HG02870 (cell line): ENCODE measurements at regions not wholly inside any gene's neighbourhood (a gene's known extent, or its start where the extent isn't known, plus 50 kb on each side); places are given as distances from the start of the nearest gene placed in this dataset.

Experiments
- ATAC-seq: cut with Tn5 transposase; IDR thresholded peaks from one replicate; pipeline ENCODE4 v1.9.1; 2021; ENCODE audit warnings: mild to moderate bottlenecking, moderate library complexity; ENCODE audit not compliant: unreplicated experiment

GRCh38 chr6:50214937-50215336 lies 165.2 kb upstream of the DEFB112 start:
- no peak for ATAC-seq

GRCh38 chr6:50217841-50218240 lies 168.1 kb upstream of the DEFB112 start:
- no peak for ATAC-seq

GRCh38 chr6:50236164-50236563 lies 186.4 kb upstream of the DEFB112 start:
- no peak for ATAC-seq

GRCh38 chr6:50239853-50240252 lies 190.1 kb upstream of the DEFB112 start:
- no peak for ATAC-seq

GRCh38 chr6:50240986-50241385 lies 191.3 kb upstream of the DEFB112 start:
- ATAC-seq, result no peak

- ATAC-seq, result no peak
These were observed 199.8 kb upstream of the DEFB112 start for GRCh38 chr6:50249493-50249892.

- ATAC-seq, result no peak
These were observed 207.6 kb upstream of the DEFB112 start for GRCh38 chr6:50257322-50257721.

GRCh38 chr6:50259903-50260302 lies 210.2 kb upstream of the DEFB112 start:
- no peak for ATAC-seq

GRCh38 chr6:50264995-50265571 lies 215.4 kb upstream of the DEFB112 start:
- ATAC-seq, result no peak

GRCh38 chr6:50270415-50270814 lies 220.7 kb upstream of the DEFB112 start:
- ATAC-seq, result no peak

GRCh38 chr6:50271266-50271665 lies 221.5 kb upstream of the DEFB112 start:
- ATAC-seq, result no peak

- ATAC-seq, result no peak
These were observed 222.1 kb upstream of the DEFB112 start for GRCh38 chr6:50271817-50272216.

GRCh38 chr6:50272611-50273010 lies 222.9 kb upstream of the DEFB112 start:
- ATAC-seq, result no peak

GRCh38 chr6:50276771-50277261 lies 227.1 kb upstream of the DEFB112 start:
- ATAC-seq, result no peak

GRCh38 chr6:50277774-50278173 lies 228.0 kb upstream of the DEFB112 start:
- no peak for ATAC-seq

- no peak for ATAC-seq
These were observed 228.9 kb upstream of the DEFB112 start for GRCh38 chr6:50278663-50279062.

GRCh38 chr6:50285735-50286134 lies 236.0 kb upstream of the DEFB112 start:
- ATAC-seq, result no peak

- ATAC-seq, result no peak
These were observed 238.5 kb upstream of the DEFB112 start for GRCh38 chr6:50288241-50288640.

GRCh38 chr6:50288881-50289280 lies 239.2 kb upstream of the DEFB112 start:
- no peak for ATAC-seq

GRCh38 chr6:50289366-50289765 lies 239.6 kb upstream of the DEFB112 start:
- no peak for ATAC-seq

GRCh38 chr6:50301307-50301706 lies 251.6 kb upstream of the DEFB112 start:
- no peak for ATAC-seq

- no peak for ATAC-seq
These were observed 255.9 kb upstream of the DEFB112 start for GRCh38 chr6:50305660-50306059.

GRCh38 chr6:50318536-50318935 lies 268.8 kb upstream of the DEFB112 start:
- peak; percentile 66 for ATAC-seq
